Inflammatory macrophage (primary cell): ENCODE measurements at regions not wholly inside any gene's neighbourhood (a gene's known extent, or its start where the extent isn't known, plus 50 kb on each side); places are given as distances from the start of the nearest gene placed in this dataset.
"Not testable (repeated sequence)": the region's sequence is repeated elsewhere in the genome, so short reads cannot be mapped to it uniquely, and the experiment has no call there.

Experiments used
- DNase-seq, 2 donors: peaks; one replicate each; pipeline ENCODE4 v3.0.0-alpha.2; 2020 to 2022

- DNase-seq: no peak
Measured at GRCh38 chr12:131250951-131251315, 297.2 kb downstream of the ADGRD1 start.

GRCh38 chr12:131251336-131252101 lies 297.8 kb downstream of the ADGRD1 start:
- DNase-seq: no peak

- DNase-seq: no peak
Measured at GRCh38 chr12:131253376-131254026, 299.8 kb downstream of the ADGRD1 start.

GRCh38 chr12:131254374-131254773 lies 300.7 kb downstream of the ADGRD1 start:
- no peak for DNase-seq

GRCh38 chr12:131258398-131258797 lies 304.7 kb downstream of the ADGRD1 start:
- DNase-seq: no peak

- no peak for DNase-seq
Measured at GRCh38 chr12:131260251-131260905, 306.7 kb downstream of the ADGRD1 start.

GRCh38 chr12:131260954-131261353 lies 307.2 kb downstream of the ADGRD1 start:
- DNase-seq: no peak

- DNase-seq: no peak
Measured at GRCh38 chr12:131261906-131262305, 308.2 kb downstream of the ADGRD1 start.

- no peak for DNase-seq
Measured at GRCh38 chr12:131263626-131264025, 309.9 kb downstream of the ADGRD1 start.

- no peak for DNase-seq
Measured at GRCh38 chr12:131264635-131265034, 310.9 kb downstream of the ADGRD1 start.

GRCh38 chr12:131266591-131267467 lies 313.1 kb downstream of the ADGRD1 start:
- no peak for DNase-seq

GRCh38 chr12:131267576-131267975 lies 313.9 kb downstream of the ADGRD1 start:
- no peak for DNase-seq

GRCh38 chr12:131268123-131268522 lies 314.4 kb downstream of the ADGRD1 start:
- not testable (repeated sequence) for DNase-seq

- not testable (repeated sequence) for DNase-seq
Measured at GRCh38 chr12:131268571-131268970, 314.9 kb downstream of the ADGRD1 start.

GRCh38 chr12:131269551-131269950 lies 315.8 kb downstream of the ADGRD1 start:
- no peak for DNase-seq

- DNase-seq: not testable (repeated sequence)
Measured at GRCh38 chr12:131269977-131270376, 316.3 kb downstream of the ADGRD1 start.

GRCh38 chr12:131271724-131272123 lies 318.0 kb downstream of the ADGRD1 start:
- no peak for DNase-seq

- not testable (repeated sequence) for DNase-seq
Measured at GRCh38 chr12:131272283-131272814, 318.6 kb downstream of the ADGRD1 start.

- no peak for DNase-seq
Measured at GRCh38 chr12:131273291-131273845, 319.7 kb downstream of the ADGRD1 start.

GRCh38 chr12:131274061-131274460 lies 320.4 kb downstream of the ADGRD1 start:
- DNase-seq: no peak

GRCh38 chr12:131274906-131275305 lies 321.2 kb downstream of the ADGRD1 start:
- DNase-seq: no peak

GRCh38 chr12:131275824-131276223 lies 322.1 kb downstream of the ADGRD1 start:
- DNase-seq: no peak
